H1 (cell line): ENCODE measurements at regions not wholly inside any gene's neighbourhood (a gene's known extent, or its start where the extent isn't known, plus 50 kb on each side); places are given as distances from the start of the nearest gene placed in this dataset.

ENCODE experiments used
- GABPA ChIP-seq: IDR thresholded peaks from 2 replicates; pipeline ENCODE4 v1.6.1; 2011; ENCODE audit warnings: mild to moderate bottlenecking, low read length, moderate library complexity, borderline replicate concordance; ENCODE audit not compliant: insufficient read depth
- ZNF274 ChIP-seq: IDR thresholded peaks from 2 replicates; pipeline ENCODE4 v1.7.0; 2012; ENCODE audit warnings: low read length, borderline replicate concordance; ENCODE audit errors: extremely low read depth
- TF ChIP-seq, protein P1 (sequence below): IDR thresholded peaks from 2 replicates; pipeline ENCODE4 v1.6.1; 2012; ENCODE audit warnings: inconsistent platforms

DNA sequence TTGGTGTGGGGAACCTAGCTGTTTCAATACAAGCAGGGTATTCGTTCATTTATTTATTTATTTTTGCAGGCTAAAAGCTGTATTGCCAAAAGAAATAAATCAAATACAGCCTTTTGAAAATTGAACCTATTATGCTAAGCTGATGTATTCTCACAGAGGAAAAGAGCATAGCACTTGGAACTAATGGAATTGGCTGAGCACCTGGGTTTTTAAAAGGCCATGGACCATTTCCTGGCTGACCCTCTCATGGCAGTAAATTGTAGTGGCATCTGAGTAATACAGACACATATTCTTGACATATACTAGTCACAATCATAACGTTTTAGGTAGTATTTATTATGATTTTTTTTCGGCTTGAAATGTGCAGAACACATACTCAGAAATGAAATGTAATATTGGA is 71.8 kb upstream of the ALG13 start (continued):
- no peak for TF ChIP-seq ZNF274
- TF ChIP-seq, protein P1, sequence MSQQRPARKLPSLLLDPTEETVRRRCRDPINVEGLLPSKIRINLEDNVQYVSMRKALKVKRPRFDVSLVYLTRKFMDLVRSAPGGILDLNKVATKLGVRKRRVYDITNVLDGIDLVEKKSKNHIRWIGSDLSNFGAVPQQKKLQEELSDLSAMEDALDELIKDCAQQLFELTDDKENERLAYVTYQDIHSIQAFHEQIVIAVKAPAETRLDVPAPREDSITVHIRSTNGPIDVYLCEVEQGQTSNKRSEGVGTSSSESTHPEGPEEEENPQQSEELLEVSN: no peak
- no peak for TF ChIP-seq GABPA
